ENCODE measurements at regions not wholly inside any gene's neighbourhood (a gene's known extent, or its start where the extent isn't known, plus 50 kb on each side); places are given as distances from the start of the nearest gene placed in this dataset.

GRCh38 chr4:107312366-107312765 is 276.3 kb upstream of the DKK2 start:
- H3K9me3 ChIP-seq (replicated peaks; ENCODE audit: control insufficient read depth, insufficient read depth, low read depth, low read length), result no peaks in the 10 kb centered on the region; the same call in 1 of the 2 replicates
- ChIA-PET CTCF (ENCODE audit: low intra/inter-chr PET ratio) (no interaction called here), POLR2A (no interaction called here)
- DNase-seq (ENCODE audit: extremely low read depth in 1 of 4, low spot score in 3 of 4) (no peak), FAIRE-seq (no peak), ATAC-seq (no peak)
- no peak overlapping the region for H2AFZ ChIP-seq (ENCODE audit: low read depth, low read length)
- no peaks in the 10 kb centered on the region for H3K9me1 ChIP-seq (ENCODE audit: control insufficient read depth, insufficient read depth, low read length)
- H3K27ac ChIP-seq (ENCODE audit: extremely low read depth, low read depth, low read length), result no peak overlapping the region
- no peaks in the 10 kb centered on the region for H3K27me3 ChIP-seq (ENCODE audit: control insufficient read depth in 2 of 2, insufficient read depth in 2 of 2, low read length in 2 of 2)
- in situ Hi-C loops (cut with MboI), result no loop called here
- H3K4me3 ChIP-seq, result no peak overlapping the region
- no peaks in the 10 kb centered on the region for H3K4me1 ChIP-seq (replicated peaks in 1 of 2; ENCODE audit: control insufficient read depth in 2 of 2, insufficient read depth in 2 of 2, low read length in 2 of 2)
- intact Hi-C loops (cut with micrococcal nuclease), result no loop called here
- no peaks in the 10 kb centered on the region for H3K79me2 ChIP-seq (ENCODE audit: control insufficient read depth, insufficient read depth, low read length)
- H3K9ac ChIP-seq (ENCODE audit: insufficient read depth in 1 of 2, low read depth in 2 of 2, low read length in 2 of 2), result no peak overlapping the region
- H3K4me2 ChIP-seq (ENCODE audit: insufficient read depth, low read length), result no peak overlapping the region
- WGBS (ENCODE audit: insufficient coverage, low coverage, missing lambda C conversion rate), result 1% methylated on average over 4 of the region's 4 CpGs
- BruUV-seq (replicated peaks), result no TSS peak
- H4K20me1 ChIP-seq (replicated peaks; ENCODE audit: control insufficient read depth, insufficient read depth, low read length), result no peaks in the 10 kb centered on the region
- H3K36me3 ChIP-seq (ENCODE audit: control insufficient read depth, insufficient read depth, low read length), result no peaks in the 10 kb centered on the region
- TF ChIP-seq U2AF2 (optimal IDR thresholded peaks at IDR 0.05; ENCODE audit: low read depth, low read length) (no peak), SRSF9 (IDR thresholded peaks at IDR 0.05; ENCODE audit: borderline replicate concordance, low read depth, low read length) (no peak), ZNF655 (CRISPR knock-in tag; IDR thresholded peaks at IDR 0.05) (no peak), ZNF316 (IDR thresholded peaks at IDR 0.05) (no peak), ZBED1 (IDR thresholded peaks at IDR 0.05) (no peak), FOXJ3 (CRISPR knock-in tag; IDR thresholded peaks at IDR 0.05) (no peak), MLX (CRISPR knock-in tag; conservative IDR thresholded peaks at IDR 0.05) (no peak), TEAD2 (tag; IDR thresholded peaks at IDR 0.05) (no peak)
- TF ChIP-seq, protein P1, sequence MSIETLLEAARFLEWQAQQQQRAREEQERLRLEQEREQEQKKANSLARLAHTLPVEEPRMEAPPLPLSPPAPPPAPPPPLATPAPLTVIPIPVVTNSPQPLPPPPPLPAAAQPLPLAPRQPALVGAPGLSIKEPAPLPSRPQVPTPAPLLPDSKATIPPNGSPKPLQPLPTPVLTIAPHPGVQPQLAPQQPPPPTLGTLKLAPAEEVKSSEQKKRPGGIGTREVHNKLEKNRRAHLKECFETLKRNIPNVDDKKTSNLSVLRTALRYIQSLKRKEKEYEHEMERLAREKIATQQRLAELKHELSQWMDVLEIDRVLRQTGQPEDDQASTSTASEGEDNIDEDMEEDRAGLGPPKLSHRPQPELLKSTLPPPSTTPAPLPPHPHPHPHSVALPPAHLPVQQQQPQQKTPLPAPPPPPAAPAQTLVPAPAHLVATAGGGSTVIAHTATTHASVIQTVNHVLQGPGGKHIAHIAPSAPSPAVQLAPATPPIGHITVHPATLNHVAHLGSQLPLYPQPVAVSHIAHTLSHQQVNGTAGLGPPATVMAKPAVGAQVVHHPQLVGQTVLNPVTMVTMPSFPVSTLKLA (conservative IDR thresholded peaks at IDR 0.05), result no peak
- TF ChIP-seq, protein P2, sequence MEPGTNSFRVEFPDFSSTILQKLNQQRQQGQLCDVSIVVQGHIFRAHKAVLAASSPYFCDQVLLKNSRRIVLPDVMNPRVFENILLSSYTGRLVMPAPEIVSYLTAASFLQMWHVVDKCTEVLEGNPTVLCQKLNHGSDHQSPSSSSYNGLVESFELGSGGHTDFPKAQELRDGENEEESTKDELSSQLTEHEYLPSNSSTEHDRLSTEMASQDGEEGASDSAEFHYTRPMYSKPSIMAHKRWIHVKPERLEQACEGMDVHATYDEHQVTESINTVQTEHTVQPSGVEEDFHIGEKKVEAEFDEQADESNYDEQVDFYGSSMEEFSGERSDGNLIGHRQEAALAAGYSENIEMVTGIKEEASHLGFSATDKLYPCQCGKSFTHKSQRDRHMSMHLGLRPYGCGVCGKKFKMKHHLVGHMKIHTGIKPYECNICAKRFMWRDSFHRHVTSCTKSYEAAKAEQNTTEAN (CRISPR knock-in tag; IDR thresholded peaks at IDR 0.05), result no peak
- TF ChIP-seq, protein P3, sequence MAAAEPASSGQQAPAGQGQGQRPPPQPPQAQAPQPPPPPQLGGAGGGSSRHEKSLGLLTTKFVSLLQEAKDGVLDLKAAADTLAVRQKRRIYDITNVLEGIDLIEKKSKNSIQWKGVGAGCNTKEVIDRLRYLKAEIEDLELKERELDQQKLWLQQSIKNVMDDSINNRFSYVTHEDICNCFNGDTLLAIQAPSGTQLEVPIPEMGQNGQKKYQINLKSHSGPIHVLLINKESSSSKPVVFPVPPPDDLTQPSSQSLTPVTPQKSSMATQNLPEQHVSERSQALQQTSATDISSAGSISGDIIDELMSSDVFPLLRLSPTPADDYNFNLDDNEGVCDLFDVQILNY (CRISPR knock-in tag; IDR thresholded peaks at IDR 0.05), result no peak

Measured in K562 (cell line).